VCaP (cell line): ENCODE measurements at regions not wholly inside any gene's neighbourhood (a gene's known extent, or its start where the extent isn't known, plus 50 kb on each side); places are given as distances from the start of the nearest gene placed in this dataset.

Experiments
- H3K27ac ChIP-seq: fragments of 450-650 bp; 2 replicates; pipeline ENCODE4 v1.5.1; 2017
- CTCF ChIP-seq: fragments of 450-650 bp; conservative IDR thresholded peaks from 2 replicates; pipeline ENCODE4 v1.5.1; 2017; ENCODE audit warnings: mild to moderate bottlenecking, moderate library complexity

- H3K27ac ChIP-seq, result no peak overlapping the region
- no peak for TF ChIP-seq CTCF
Observed at GRCh38 chr5:57414857-57415256, 67.8 kb downstream of the ACTBL2 start.

- no peak overlapping the region for H3K27ac ChIP-seq
- TF ChIP-seq CTCF, result no peak
Observed at GRCh38 chr5:57414191-57414590, 68.4 kb downstream of the ACTBL2 start.

- H3K27ac ChIP-seq, result no peak overlapping the region
- no peak for TF ChIP-seq CTCF
Observed at GRCh38 chr5:57413145-57413544, 69.5 kb downstream of the ACTBL2 start.

GRCh38 chr5:57412680-57413079, 69.9 kb downstream of the ACTBL2 start:
- no peak overlapping the region for H3K27ac ChIP-seq
- no peak for TF ChIP-seq CTCF

- no peak for TF ChIP-seq CTCF
- H3K27ac ChIP-seq, result no peak overlapping the region
Observed at GRCh38 chr5:57411982-57412381, 70.6 kb downstream of the ACTBL2 start.

GRCh38 chr5:57410374-57411320, 72.0 kb downstream of the ACTBL2 start:
- H3K27ac ChIP-seq, result no peak overlapping the region
- no peak for TF ChIP-seq CTCF

GRCh38 chr5:57408714-57409113, 73.9 kb downstream of the ACTBL2 start:
- H3K27ac ChIP-seq, result no peak overlapping the region
- no peak for TF ChIP-seq CTCF
